Thymus (tissue), 11 donors: ENCODE measurements at regions not wholly inside any gene's neighbourhood (a gene's known extent, or its start where the extent isn't known, plus 50 kb on each side); places are given as distances from the start of the nearest gene placed in this dataset.
"Not testable (repeated sequence)": the region's sequence is repeated elsewhere in the genome, so short reads cannot be mapped to it uniquely, and the experiment has no call there.

Experiments
- DNase-seq, 9 donors: peaks; one replicate each; pipeline ENCODE4 v3.0.0-alpha.2; 2013; ENCODE audit warnings: low spot score in 9 of 9, low read depth in 6 of 9, missing footprints in 1 of 9
- H3K27ac ChIP-seq, 2 donors: one replicate each; pipeline ENCODE4 v1.5.1; 2013; ENCODE audit warnings: control low read depth in 1 of 2, low read depth in 1 of 2, low read length in 1 of 2, mild to moderate bottlenecking in 1 of 2, moderate library complexity in 1 of 2
- H3K27me3 ChIP-seq, 2 donors: one replicate each; pipeline ENCODE4 v1.5.1; 2013; ENCODE audit warnings: low read length in 1 of 2; ENCODE audit not compliant: control insufficient read depth in 2 of 2, insufficient read depth in 1 of 2
- H3K36me3 ChIP-seq, 2 donors: one replicate each; pipeline ENCODE4 v1.5.1; 2013; ENCODE audit warnings: low read length in 1 of 2, mild to moderate bottlenecking in 1 of 2, moderate library complexity in 1 of 2; ENCODE audit not compliant: control insufficient read depth in 2 of 2, insufficient read depth in 2 of 2
- H3K4me1 ChIP-seq, 2 donors: one replicate each; pipeline ENCODE4 v1.5.1; 2013; ENCODE audit warnings: low read length in 2 of 2; ENCODE audit not compliant: control insufficient read depth in 2 of 2, insufficient read depth in 2 of 2
- H3K4me3 ChIP-seq, 2 donors: one replicate each; pipeline ENCODE4 v1.5.1; 2013; ENCODE audit warnings: low read length in 2 of 2, control low read depth in 1 of 2, mild to moderate bottlenecking in 1 of 2
- H3K9me3 ChIP-seq, 2 donors: one replicate each; pipeline ENCODE4 v1.5.1; 2013; ENCODE audit warnings: low read length in 1 of 2, mild to moderate bottlenecking in 1 of 2; ENCODE audit not compliant: control insufficient read depth in 2 of 2, insufficient read depth in 1 of 2
- WGBS: extraction: QIAGEN DNeasy Blood & Tissue Kit; methylation state at CpG from one replicate; pipeline ENCODE4 v1.1.7; 2013; 5-methylcytosine and 5-hydroxymethylcytosine counted together
- donor health status: healthy.

DNA sequence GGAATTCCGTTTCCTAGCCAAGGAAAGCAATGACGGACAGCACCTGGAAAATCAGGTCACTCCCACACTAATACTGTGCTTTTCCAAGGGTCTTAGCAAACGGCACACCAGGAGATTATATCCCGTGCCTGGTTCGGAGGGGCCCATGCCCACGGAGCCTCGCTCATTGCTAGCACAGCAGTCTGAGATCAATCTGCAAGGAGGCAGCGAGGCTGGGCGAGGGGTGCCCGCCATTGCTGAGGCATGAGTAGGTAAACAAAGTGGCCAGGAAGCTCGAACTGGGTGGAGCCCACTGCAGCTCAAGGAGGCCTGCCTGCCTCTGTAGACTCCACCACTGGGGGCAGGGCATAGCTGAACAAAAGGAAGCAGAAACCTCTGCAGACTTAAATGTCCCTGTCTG is 181.1 kb downstream of the SEC23A start:
- not testable (repeated sequence) for H3K4me1 ChIP-seq, H3K27me3 ChIP-seq, H3K36me3 ChIP-seq, H3K9me3 ChIP-seq, DNase-seq, H3K27ac ChIP-seq, H3K4me3 ChIP-seq
- 96% methylated on average over 11 of the region's 11 CpGs for WGBS

DNA sequence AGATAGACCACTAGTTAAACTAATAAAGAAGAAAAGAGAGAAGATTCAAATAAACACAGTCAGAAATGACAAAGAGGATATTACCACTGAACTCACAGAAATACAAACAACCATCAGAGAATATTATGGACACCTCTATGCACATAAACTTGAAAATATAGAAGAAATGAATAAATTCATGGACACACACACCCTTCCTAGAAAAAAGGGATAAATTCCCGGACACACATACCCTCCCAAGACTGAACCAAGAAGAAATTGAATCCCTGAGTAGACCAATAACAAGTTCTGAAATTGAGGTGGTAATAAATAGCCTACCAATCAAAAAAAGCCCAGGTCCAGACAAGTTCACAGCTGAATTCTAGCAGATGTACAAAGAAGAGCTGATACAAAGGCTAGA is 187.9 kb downstream of the SEC23A start:
- Histone ChIP-seq H3K4me1 (no peaks in the 10 kb centered on the region), H3K27ac (no peak overlapping the region), H3K36me3 (no peaks in the 10 kb centered on the region), H3K4me3 (no peak overlapping the region), H3K27me3 (no peaks in the 10 kb centered on the region), H3K9me3 (no peaks in the 10 kb centered on the region)
- 87% methylated on average over 1 of the region's 1 CpG for WGBS
- DNase-seq: no peak

DNA sequence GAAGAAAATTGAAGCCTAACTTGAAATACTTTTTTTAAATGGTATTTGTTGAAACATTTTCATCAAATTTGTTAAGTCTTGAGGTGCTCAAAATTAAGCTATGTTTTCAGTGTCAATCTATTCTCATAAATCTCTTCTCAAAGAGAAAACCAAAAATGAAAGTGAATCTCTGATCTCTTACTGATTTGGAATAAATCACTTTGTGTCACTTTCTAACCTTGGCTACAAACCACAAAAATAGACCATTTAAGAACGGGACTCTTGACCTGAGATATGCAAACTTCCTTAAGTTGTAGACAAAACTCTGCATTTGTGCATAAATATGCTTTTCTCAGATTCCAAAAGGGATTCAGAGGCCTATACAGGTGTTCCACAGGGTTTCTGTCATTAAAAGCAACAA is 192.9 kb downstream of the SEC23A start:
- no peak for DNase-seq
- Histone ChIP-seq H3K4me1 (no peaks in the 10 kb centered on the region), H3K27ac (no peak overlapping the region), H3K36me3 (no peaks in the 10 kb centered on the region), H3K27me3 (no peaks in the 10 kb centered on the region), H3K9me3 (no peaks in the 10 kb centered on the region), H3K4me3 (no peak overlapping the region)
- 4% methylated on average over 1 of the region's 1 CpG for WGBS

DNA sequence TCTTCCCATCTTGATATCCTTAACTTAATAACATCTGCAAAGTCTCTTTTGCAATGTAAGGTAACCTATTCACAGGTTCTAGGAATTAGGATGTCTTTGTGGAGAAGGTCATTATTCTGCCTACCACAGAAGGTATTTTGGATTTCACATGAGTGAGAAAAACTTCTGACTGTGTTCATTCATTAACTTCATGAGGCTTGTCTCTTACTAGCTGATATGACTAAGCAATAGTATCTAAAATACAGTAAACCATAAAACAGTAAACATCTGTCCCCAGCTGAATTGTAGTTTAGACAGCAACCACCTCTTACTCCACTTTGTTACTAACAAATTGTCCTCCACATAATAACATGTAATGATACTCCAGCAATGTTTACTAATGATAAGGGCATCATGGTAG is 198.1 kb downstream of the SEC23A start:
- no peak for DNase-seq
- no peak overlapping the region for H3K27ac ChIP-seq
- H3K4me1 ChIP-seq: no peaks in the 10 kb centered on the region
- no peaks in the 10 kb centered on the region for H3K36me3 ChIP-seq
- no peaks in the 10 kb centered on the region for H3K9me3 ChIP-seq
- H3K4me3 ChIP-seq: no peak overlapping the region
- no peaks in the 10 kb centered on the region for H3K27me3 ChIP-seq

DNA sequence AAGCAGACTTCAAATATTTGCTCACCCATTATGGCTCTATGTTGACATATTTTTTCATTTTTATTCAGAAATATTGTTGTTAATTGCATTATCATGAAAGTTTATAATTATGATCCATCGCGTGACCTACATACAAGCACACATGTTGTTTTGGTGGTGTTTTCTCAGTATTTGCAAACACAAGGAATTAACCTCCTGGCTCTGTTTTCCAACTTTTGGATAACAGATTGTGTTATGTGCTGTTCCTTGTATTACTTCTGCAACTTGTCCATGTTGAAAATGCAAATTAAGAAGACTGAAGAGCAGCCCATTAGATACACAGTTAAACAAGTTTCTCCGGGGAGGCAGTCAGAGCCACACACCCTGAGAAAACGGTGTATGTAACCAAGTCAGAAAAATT is 201.2 kb downstream of the SEC23A start:
- H3K27ac ChIP-seq: no peak overlapping the region
- H3K9me3 ChIP-seq: no peaks in the 10 kb centered on the region
- no peaks in the 10 kb centered on the region for H3K4me1 ChIP-seq
- WGBS: 95% methylated on average over 4 of the region's 4 CpGs
- DNase-seq: no peak
- H3K4me3 ChIP-seq: no peak overlapping the region
- H3K36me3 ChIP-seq: no peaks in the 10 kb centered on the region
- H3K27me3 ChIP-seq: no peaks in the 10 kb centered on the region

DNA sequence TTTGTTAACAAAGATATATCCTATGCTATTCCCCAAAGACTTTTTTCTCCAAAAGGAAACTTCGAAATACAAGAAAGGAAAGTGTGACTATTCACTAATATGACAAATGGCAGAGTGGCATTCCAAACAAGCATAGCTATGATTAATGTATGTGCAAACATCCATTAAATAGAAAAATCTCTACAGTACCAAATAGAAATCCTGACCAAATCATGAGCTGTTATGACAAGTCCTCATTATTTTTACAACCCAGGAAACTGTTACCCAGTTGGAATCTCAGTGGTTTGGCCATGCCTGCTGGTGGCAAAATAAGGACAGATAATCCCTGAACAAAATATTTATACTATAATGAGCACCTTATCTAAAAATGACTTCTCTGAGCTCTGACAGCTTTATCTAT is 202.1 kb downstream of the SEC23A start:
- no peaks in the 10 kb centered on the region for H3K36me3 ChIP-seq
- H3K27me3 ChIP-seq: no peaks in the 10 kb centered on the region
- WGBS: 89% methylated on average over 1 of the region's 1 CpG
- no peaks in the 10 kb centered on the region for H3K9me3 ChIP-seq
- H3K27ac ChIP-seq: no peak overlapping the region
- no peak overlapping the region for H3K4me3 ChIP-seq
- no peaks in the 10 kb centered on the region for H3K4me1 ChIP-seq
- DNase-seq: no peak

DNA sequence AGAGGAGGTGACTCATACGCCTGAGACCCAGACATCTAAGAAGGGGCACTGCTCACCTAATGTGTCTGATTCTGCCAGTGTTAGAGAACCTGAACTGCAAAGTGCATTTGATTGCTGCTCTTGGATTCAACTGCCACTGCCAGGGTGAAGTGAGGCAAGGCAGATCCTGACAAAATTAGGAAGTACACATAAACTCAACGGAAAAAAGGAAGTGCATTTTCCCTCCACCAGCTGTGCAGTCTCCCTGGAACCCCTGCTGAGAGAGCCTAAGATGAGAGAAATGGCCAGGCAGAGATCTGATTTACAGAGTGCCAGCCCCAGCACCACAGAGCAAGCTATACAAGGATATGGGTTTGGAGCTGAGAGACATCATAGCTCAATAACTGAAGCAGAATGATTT is 215.3 kb downstream of the SEC23A start:
- 49% methylated on average over 2 of the region's 2 CpGs for WGBS
- H3K4me3 ChIP-seq: no peak overlapping the region

DNA sequence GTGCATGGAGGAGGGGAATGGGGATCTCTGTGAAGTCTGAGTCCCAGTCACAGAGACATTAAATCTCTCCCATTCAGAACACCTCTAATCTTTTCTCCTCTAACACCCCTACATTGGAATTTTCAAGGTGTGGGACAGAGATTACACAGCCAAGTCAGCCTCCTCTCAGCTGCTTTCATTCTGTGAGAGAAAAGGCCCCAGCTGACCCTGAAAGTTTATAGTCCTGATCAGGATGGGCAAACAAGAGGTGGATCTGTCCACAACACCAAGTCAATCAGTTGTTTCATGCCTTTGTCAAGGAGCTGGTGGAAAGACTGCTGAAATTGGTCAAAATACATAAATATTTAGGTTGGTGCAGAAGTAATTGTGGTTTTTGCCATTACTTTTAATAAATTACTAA is 218.9 kb downstream of the SEC23A start:
- Histone ChIP-seq H3K36me3 (no peaks in the 10 kb centered on the region), H3K27ac (no peak overlapping the region), H3K4me1 (no peaks in the 10 kb centered on the region), H3K4me3 (no peak overlapping the region), H3K27me3 (no peaks in the 10 kb centered on the region), H3K9me3 (no peaks in the 10 kb centered on the region)
- DNase-seq: no peak

More for the DNA sequence above, 215.3 kb downstream of the SEC23A start:
- Histone ChIP-seq H3K27ac (no peak overlapping the region), H3K4me1 (no peaks in the 10 kb centered on the region), H3K27me3 (no peaks in the 10 kb centered on the region), H3K9me3 (no peaks in the 10 kb centered on the region), H3K36me3 (no peaks in the 10 kb centered on the region)
- no peak for DNase-seq

DNA sequence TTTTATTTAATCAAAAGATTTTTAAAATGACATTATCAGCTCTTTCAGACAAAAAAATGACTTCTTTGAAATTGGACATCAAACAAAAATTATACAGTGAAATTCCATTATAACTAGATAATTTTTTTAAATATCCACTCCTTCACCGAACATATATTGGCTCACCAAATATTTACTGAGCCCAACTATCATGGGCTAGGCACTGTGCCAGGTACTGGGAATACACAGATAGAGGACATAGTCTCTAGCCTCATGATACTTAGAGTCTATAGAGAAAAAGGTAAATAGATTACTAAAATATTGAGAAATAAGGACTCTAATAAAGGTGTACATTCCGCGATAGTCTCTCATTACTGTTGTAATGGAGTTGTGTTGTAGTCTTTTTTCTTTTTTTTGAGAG is 219.9 kb downstream of the SEC23A start:
- Histone ChIP-seq H3K9me3 (no peaks in the 10 kb centered on the region), H3K4me1 (no peaks in the 10 kb centered on the region), H3K27ac (no peak overlapping the region), H3K4me3 (no peak overlapping the region), H3K27me3 (no peaks in the 10 kb centered on the region), H3K36me3 (no peaks in the 10 kb centered on the region)
- 98% methylated on average over 3 of the region's 3 CpGs for WGBS
- no peak for DNase-seq

DNA sequence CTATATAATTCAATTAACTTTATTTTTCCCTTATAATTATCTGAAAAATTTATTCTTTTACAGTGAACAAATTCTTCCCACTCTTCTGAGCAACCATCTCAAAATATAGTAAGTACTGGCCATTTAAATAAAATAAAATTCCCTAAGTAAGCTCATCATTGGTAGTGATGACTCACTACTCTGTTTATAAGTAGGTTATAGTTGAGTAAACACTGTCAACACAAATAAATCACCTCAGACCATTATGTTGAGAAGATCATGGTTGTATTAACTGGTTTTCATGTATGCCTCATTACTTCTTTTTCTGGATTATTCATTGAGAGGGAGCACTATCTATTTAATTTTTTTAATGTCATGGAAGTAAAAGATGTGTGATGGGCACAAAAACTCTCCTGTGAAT is 220.5 kb downstream of the SEC23A start:
- H3K4me3 ChIP-seq: no peak overlapping the region
- DNase-seq: no peak
- H3K4me1 ChIP-seq: no peaks in the 10 kb centered on the region
- H3K9me3 ChIP-seq: no peaks in the 10 kb centered on the region
- no peaks in the 10 kb centered on the region for H3K27me3 ChIP-seq
- no peak overlapping the region for H3K27ac ChIP-seq
- no peaks in the 10 kb centered on the region for H3K36me3 ChIP-seq
